Erythroblast (primary cell): ENCODE measurements at regions not wholly inside any gene's neighbourhood (a gene's known extent, or its start where the extent isn't known, plus 50 kb on each side); places are given as distances from the start of the nearest gene placed in this dataset.

Experiments
- GATA1 ChIP-seq: IDR thresholded peaks from 2 replicates; pipeline ENCODE4 v1.6.1; 2011; ENCODE audit warnings: low read depth, mild to moderate bottlenecking, control low read depth, low read length, moderate library complexity
- POLR2A ChIP-seq: IDR thresholded peaks from 2 replicates; pipeline ENCODE4 v1.6.1; 2011; ENCODE audit warnings: mild to moderate bottlenecking, low read length

GRCh38 chr5:86688406-86688805 lies 70.7 kb downstream of the COX7C start:
- no peak for TF ChIP-seq POLR2A
- no peak for TF ChIP-seq GATA1
